Left ventricle myocardium inferior (tissue), 1 donor: ENCODE measurements at regions not wholly inside any gene's neighbourhood (a gene's known extent, or its start where the extent isn't known, plus 50 kb on each side); places are given as distances from the start of the nearest gene placed in this dataset.

Experiments
- DNase-seq: peaks from one replicate; pipeline ENCODE4 v3.0.0-alpha.2; 2020
- H3K27ac ChIP-seq: fragments of 200-600 bp; replicated peaks from 2 replicates; pipeline ENCODE4 v1.8.0; 2021
- H3K27me3 ChIP-seq: fragments of 200-600 bp; 2 replicates; pipeline ENCODE4 v1.8.0; 2021; ENCODE audit warnings: low read depth
- H3K36me3 ChIP-seq: fragments of 200-600 bp; 2 replicates; pipeline ENCODE4 v1.8.0; 2021
- H3K4me1 ChIP-seq: fragments of 200-600 bp; 2 replicates; pipeline ENCODE4 v1.8.0; 2021
- H3K4me3 ChIP-seq: fragments of 200-600 bp; 2 replicates; pipeline ENCODE4 v1.8.0; 2021; ENCODE audit warnings: mild to moderate bottlenecking, moderate library complexity
- H3K9me3 ChIP-seq: fragments of 200-600 bp; replicated peaks from 2 replicates; pipeline ENCODE4 v1.8.0; 2021
- CTCF ChIP-seq: fragments of 200-600 bp; IDR thresholded peaks from 2 replicates; pipeline ENCODE4 v1.8.0; 2021; ENCODE audit warnings: antibody characterized with exemption, mild to moderate bottlenecking, borderline replicate concordance
- intact Hi-C: fragments of 100-400 bp; cut with micrococcal nuclease; formaldehyde crosslinking; loops from one replicate; pipeline ENCODE4 v1.11.0; 2022
- donor health status: DM: no; HTN: yes; CAD: no; lungs with severe emphysema.

- no peak overlapping the region for H3K4me3 ChIP-seq
- no peak overlapping the region for H3K27ac ChIP-seq
- no peaks in the 10 kb centered on the region for H3K36me3 ChIP-seq
- H3K9me3 ChIP-seq, result no peaks in the 10 kb centered on the region
- intact Hi-C loops, result no loop called here
- no peak for TF ChIP-seq CTCF
- peaks cover 50% of the 10 kb centered on the region for H3K27me3 ChIP-seq
- no peak for DNase-seq
- H3K4me1 ChIP-seq, result no peaks in the 10 kb centered on the region
Measured at GRCh38 chr2:239735829-239736357, 289.2 kb downstream of the NDUFA10 start.

DNA sequence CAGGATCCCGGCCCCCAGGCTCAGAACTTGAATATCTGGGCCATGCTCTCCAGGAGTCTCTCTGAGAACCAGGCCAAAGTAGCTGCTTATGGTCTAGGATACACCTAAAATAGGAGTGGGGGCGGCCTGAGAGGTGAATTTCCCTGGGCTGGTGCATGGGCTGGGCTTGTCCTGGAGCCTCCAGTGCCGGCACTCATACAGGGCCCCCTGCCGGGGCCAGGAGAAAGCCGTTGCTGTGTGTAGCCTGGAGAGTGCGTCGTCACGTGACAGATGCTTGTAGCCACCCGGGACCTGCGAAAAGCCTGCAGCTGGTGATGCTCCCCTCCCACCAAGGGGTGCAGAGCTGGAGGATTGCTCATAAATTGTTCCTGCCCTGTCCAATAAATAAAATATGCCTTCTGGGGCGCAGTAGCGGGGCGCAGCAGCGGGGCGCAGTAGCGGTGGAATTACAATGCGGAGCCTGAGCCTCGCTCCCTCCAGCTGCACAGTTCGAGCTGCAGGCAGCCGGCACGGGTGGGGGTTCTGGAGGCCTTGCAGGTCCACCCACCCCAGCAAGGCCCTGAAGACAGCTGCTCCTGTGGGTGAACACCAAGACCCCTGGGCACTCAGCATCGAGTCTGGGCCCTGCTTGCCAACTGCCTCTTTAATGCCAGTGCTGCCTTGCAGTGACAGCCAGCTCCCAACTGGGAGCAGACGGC is 289.9 kb downstream of the NDUFA10 start:
- no peak for DNase-seq

DNA sequence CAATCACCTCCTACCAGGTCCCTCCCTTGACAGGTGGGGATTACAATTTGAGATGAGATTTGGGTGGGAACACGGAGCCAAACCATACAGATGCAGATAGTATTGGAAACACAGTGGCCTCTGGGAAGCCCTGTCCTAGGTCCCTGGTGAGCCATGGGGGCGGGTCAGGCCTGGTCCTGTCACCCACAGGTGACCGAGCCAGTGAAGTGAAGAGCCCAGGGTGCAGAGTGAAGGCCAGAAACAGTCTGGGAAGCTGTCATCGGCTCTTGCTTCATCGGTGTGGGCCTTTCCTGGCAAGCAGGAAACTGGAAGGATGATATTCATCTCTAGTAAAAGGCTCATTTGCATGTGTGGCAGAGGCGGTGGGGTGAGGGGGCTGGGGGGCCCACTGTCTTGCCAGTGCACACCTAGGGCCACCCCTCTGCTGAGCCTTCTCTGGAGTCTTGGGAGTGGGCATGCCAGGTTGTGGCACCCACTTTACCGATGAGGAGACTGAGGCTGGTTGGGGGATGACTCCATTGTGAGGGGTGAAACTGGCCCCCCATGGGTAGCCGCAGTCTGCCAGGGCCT is 290.6 kb downstream of the NDUFA10 start:
- Histone ChIP-seq H3K4me1 (no peaks in the 10 kb centered on the region), H3K27ac (no peak overlapping the region), H3K4me3 (no peak overlapping the region), H3K36me3 (no peaks in the 10 kb centered on the region), H3K9me3 (no peaks in the 10 kb centered on the region), H3K27me3 (peaks cover 56% of the 10 kb centered on the region)
- no peak for TF ChIP-seq CTCF
- no peak for DNase-seq
- intact Hi-C loops, result no loop called here

More for the DNA sequence above, 289.9 kb downstream of the NDUFA10 start:
- TF ChIP-seq CTCF, result no peak
- intact Hi-C loops, result no loop called here
- no peaks in the 10 kb centered on the region for H3K9me3 ChIP-seq
- no peaks in the 10 kb centered on the region for H3K36me3 ChIP-seq
- no peak overlapping the region for H3K4me3 ChIP-seq
- no peaks in the 10 kb centered on the region for H3K4me1 ChIP-seq
- H3K27me3 ChIP-seq, result peaks cover 49% of the 10 kb centered on the region
- no peak overlapping the region for H3K27ac ChIP-seq

GRCh38 chr2:239732666-239733010 is 292.5 kb downstream of the NDUFA10 start:
- Histone ChIP-seq H3K4me1 (no peaks in the 10 kb centered on the region), H3K9me3 (no peaks in the 10 kb centered on the region), H3K4me3 (no peak overlapping the region), H3K27ac (no peak overlapping the region), H3K27me3 (peaks cover 64% of the 10 kb centered on the region), H3K36me3 (no peaks in the 10 kb centered on the region)
- intact Hi-C loops, result no loop called here
- no peak for TF ChIP-seq CTCF
- peak; percentile 0 for DNase-seq

- DNase-seq, result no peak
- no peak overlapping the region for H3K4me3 ChIP-seq
- no peaks in the 10 kb centered on the region for H3K9me3 ChIP-seq
- TF ChIP-seq CTCF, result no peak
- peaks cover 67% of the 10 kb centered on the region for H3K27me3 ChIP-seq
- intact Hi-C loops, result no loop called here
- H3K27ac ChIP-seq, result no peak overlapping the region
- no peaks in the 10 kb centered on the region for H3K4me1 ChIP-seq
- no peaks in the 10 kb centered on the region for H3K36me3 ChIP-seq
Measured at GRCh38 chr2:239731998-239732665, 293.0 kb downstream of the NDUFA10 start.
